T-helper 2 cell treated with Interferon-gamma antibody and Interleukin-4, amounts not matched to agents 100 ng/mL and 5 ng/mL, for 36 hours (primary cell): ENCODE measurements at regions not wholly inside any gene's neighbourhood (a gene's known extent, or its start where the extent isn't known, plus 50 kb on each side); places are given as distances from the start of the nearest gene placed in this dataset.
"Not testable (repeated sequence)": the region's sequence is repeated elsewhere in the genome, so short reads cannot be mapped to it uniquely, and the experiment has no call there.

ENCODE experiments used
- intact Hi-C: fragments of 100-400 bp; cut with micrococcal nuclease; formaldehyde crosslinking; loops from one replicate; pipeline ENCODE4 v1.15.1; 2023

DNA sequence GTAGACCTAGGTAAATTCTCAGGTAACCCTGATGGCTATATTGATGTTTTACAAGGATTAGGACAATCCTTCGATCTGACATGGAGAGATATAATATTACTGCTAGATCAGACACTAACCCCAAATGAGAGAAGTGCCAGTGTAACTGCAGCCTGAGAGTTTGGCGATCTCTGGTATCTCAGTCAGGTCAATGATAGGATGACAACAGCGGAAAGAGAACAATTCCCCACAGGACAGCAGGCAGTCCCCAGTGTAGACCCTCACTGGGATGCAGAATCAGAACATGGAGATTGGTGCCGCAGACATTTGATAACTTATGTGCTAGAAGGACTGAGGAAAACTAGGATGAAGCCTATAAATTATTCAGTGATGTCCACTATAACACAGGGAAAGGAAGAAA, 228.4 kb upstream of the CWC22 start:
- intact Hi-C loops: not testable (repeated sequence)

DNA sequence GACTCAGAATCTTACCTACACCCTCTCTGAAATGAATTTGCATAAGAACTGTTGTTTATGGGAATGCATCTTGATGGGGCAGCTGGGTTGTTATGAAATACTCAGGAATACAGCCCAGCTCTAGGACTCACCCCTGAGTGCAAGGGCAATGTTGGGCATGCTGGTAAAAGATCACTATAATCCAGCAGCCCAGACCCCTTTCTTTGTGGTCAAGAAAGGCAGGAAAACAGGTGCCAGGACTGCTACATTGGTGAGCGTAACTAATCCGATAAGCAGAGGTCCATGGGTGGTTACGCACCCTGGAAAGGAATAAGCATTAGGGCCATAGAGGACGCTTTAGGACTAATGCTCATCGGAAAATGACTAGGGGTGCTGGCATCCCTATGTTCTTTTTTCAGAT, 227.9 kb upstream of the CWC22 start:
- intact Hi-C loops: not testable (repeated sequence)

DNA sequence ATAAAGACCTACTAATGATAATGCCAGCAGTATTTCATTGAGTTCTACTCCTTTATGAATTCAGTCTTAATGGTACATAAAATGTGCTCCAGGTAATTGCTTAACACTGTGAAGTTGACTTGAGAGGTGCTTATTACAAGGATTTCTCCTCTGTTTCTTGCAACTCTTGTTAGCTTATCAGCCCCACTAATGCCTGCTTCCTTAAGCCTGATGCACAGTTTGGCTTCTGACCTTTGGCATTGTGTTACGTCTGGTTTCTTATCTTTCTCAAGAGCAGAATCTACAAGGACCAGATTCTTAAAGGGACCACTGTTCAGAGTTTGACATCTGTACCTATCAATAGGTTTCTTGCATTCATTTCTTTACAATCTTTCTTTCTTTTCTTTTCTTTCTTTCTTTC, 223.9 kb upstream of the CWC22 start:
- intact Hi-C loops: no loop called here

DNA sequence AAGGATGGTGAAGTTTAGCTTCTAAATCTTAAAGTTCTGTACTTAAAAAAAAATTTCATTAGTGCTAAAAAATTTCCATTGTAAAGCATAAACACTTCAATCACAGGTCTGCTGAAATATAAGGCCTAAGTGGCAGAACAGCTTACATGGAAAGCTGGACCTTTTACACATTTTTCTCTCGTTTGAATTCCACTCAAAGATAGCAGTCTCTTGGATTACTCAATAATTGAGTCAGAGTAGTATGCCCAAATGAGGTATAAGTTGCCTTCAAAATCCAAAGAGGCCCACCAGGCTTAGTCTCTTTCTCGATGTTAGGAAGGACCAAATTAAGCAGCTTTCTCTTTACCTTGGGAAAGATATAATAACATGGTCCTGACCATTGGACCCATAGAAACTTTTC, 220.4 kb upstream of the CWC22 start:
- intact Hi-C loops: no loop called here

GRCh38 chr2:180225118-180225517, 218.0 kb upstream of the CWC22 start:
- intact Hi-C loops: no loop called here

- intact Hi-C loops: no loop called here
Observed at GRCh38 chr2:180222644-180223043, 215.5 kb upstream of the CWC22 start.

DNA sequence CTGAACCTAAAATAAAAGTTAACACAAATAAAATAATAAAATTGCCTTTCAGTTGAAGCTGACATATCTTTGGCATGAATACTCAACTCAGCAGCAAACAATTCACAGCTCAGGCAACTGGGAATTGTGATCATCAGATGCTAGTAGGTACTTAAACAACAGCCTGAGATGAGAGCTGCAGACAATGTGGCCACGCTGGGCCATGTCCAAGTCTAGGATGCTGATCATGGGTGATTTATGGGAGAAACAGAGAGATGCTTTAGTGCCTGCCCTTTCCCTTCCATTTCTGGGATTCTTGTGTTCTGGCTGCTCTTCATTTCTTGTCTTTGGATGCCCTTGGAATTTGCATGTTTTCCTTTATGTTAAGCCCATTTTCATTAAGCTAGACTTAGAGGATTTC, 212.4 kb upstream of the CWC22 start:
- intact Hi-C loops: no loop called here

- intact Hi-C loops: no loop called here
Observed at GRCh38 chr2:180208841-180209240, 201.7 kb upstream of the CWC22 start.

DNA sequence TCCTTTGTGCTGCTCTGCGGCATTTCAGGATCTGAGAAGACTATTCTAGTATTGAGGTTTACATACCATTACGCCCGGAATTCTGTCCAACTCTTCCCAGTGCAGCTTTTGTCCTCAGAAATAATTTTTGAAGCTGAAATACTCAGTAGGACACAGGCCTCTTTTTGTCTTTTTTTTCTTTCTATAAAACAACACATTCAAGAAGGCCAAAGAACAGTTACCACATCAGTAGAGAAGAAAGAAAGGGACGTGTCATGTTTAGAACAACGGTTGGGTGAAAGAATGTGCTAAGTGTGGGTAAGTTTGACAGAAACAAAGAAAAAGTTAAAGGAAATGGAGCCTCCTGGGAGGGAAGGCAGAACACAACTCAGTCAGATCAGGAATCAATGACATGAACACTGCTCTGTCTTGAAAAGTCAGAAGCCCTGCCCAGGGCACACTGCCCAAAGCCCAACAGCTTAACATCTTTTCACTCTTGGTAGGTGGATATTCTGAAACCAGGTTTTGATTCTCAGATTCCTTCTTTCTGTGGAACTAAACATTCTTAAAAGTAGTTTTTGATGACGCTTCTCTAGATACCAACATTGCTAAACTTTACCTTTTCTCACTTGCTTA, 198.6 kb upstream of the CWC22 start:
- intact Hi-C loops: no loop called here

- intact Hi-C loops: no loop called here
Observed at GRCh38 chr2:180203972-180204371, 196.9 kb upstream of the CWC22 start.

DNA sequence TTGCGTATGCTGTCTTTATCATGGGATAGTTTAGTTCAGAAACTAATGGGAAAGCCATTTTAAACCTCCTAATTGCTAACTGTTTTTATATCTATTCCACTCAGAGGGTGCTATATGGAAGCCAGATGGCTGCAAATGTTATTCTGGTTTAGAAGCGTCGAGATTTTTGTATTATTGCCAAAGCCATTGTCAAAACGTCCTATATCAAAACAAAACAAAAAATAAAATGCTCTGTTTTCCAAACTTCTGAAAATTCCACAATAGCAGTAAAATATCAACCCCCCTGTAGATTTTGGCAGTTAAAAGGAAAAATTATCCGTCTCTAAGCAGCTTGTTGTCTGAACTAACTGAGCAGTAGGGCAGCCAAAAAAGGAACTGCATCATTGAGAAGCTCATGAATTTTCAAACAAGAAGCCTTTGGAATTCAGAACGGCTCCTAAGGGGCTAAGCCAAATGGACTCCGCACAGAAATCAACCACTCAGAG, 195.4 kb upstream of the CWC22 start:
- intact Hi-C loops: no loop called here

GRCh38 chr2:180196419-180196977, 189.4 kb upstream of the CWC22 start:
- intact Hi-C loops: no loop called here

- intact Hi-C loops: no loop called here
Observed at GRCh38 chr2:180195847-180196246, 188.8 kb upstream of the CWC22 start.

GRCh38 chr2:180191432-180192124, 184.5 kb upstream of the CWC22 start:
- intact Hi-C loops: no loop called here

- intact Hi-C loops: no loop called here
Observed at GRCh38 chr2:180190851-180191250, 183.8 kb upstream of the CWC22 start.

DNA sequence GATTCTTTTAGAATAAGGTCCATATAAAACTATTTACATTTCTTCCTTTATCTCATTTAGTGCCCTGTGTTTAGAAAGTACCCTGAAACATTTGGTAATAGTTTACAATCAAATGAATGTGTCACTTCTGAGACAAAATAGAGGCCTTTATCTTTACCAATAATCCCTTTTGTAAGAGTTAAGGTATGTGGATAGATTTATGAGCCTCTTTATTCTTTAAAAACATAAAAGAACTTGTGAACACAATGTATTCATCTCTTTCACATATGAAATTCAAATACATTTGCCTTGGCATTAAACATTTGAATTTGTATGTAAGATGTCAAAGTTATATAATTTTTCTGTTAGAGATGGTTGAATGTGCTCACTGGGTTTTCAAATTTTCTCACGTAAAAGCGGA, 180.5 kb upstream of the CWC22 start:
- intact Hi-C loops: no loop called here

DNA sequence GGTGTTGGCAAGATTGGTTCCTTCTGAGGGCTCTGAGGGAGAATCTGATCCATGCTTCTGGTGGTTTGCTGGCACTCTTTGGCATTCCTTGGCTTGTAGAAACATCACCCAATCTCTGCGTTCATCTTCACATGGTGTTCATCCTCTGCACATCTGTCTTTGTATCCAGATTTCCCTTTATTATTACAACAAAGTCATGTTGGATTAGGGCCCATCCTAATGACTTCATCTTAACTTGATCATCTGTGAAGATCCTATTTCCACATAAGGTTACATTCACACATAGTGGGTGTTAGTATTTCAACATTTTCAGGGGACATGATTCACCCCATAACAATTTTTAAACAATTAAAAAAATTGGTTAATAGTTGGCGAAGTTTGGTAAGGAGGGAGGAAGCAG, 177.4 kb upstream of the CWC22 start:
- intact Hi-C loops: no loop called here

GRCh38 chr2:180180511-180180910, 173.4 kb upstream of the CWC22 start:
- intact Hi-C loops: no loop called here

- intact Hi-C loops: no loop called here
Observed at GRCh38 chr2:180177534-180177933, 170.4 kb upstream of the CWC22 start.

DNA sequence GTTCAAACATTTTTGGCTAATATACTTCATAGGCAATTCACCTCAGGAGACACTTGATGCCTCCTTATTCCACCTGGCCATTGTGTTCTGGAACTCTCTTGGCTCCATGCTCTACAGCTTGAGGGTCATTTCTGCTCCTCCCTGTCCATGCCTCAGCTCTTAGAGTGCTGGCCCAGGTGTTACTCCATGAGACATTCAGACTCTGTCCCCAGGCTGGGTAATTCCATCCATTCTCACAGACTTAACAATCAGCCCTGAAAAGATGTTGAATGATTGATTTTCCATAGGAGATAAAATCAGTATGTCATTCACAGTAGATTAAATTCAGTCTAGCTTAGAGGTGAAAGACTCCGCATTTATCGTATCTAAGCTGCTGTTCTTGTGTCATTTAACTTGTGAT, 168.6 kb upstream of the CWC22 start:
- intact Hi-C loops: no loop called here

DNA sequence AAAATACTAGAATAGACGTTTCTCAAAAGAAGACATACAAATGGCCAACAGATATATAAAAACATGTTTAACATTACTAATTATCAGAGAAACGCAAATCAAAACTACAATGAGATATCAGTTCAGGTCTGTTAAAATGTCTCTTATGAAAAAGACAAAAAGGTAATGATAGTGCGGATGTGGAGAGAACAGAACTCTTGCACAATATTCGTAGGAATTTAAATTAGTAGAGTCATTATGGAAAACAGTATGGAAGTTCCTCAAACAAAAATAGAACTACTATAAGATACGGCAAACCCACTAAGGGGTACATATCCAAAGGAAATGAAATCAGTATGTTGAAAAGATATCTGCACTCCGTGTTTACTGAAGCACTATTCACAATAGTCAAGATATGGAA, 167.5 kb upstream of the CWC22 start:
- intact Hi-C loops: no loop called here

- intact Hi-C loops: no loop called here
Observed at GRCh38 chr2:180169474-180169873, 162.4 kb upstream of the CWC22 start.

GRCh38 chr2:180161415-180161814, 154.3 kb upstream of the CWC22 start:
- intact Hi-C loops: no loop called here
